OCI-LY7 (cell line): ENCODE measurements at regions not wholly inside any gene's neighbourhood (a gene's known extent, or its start where the extent isn't known, plus 50 kb on each side); places are given as distances from the start of the nearest gene placed in this dataset.

Experiments used
- EZH2phosphoT487 ChIP-seq: fragments of 200-600 bp; sonication (generic); IDR thresholded peaks from 2 replicates; pipeline ENCODE4 v1.6.1; 2018; ENCODE audit warnings: low read depth, borderline replicate concordance, mild to moderate bottlenecking, mixed run types, antibody characterized with exemption, low read length, moderate library complexity, mixed read lengths
- TF ChIP-seq, protein P1 (sequence below): fragments of 200-600 bp; sonication (generic); conservative IDR thresholded peaks from 2 replicates; pipeline ENCODE4 v1.5.1; 2014; ENCODE audit warnings: mild to moderate bottlenecking, antibody characterized with exemption, low read length, moderate library complexity, mixed read lengths

DNA sequence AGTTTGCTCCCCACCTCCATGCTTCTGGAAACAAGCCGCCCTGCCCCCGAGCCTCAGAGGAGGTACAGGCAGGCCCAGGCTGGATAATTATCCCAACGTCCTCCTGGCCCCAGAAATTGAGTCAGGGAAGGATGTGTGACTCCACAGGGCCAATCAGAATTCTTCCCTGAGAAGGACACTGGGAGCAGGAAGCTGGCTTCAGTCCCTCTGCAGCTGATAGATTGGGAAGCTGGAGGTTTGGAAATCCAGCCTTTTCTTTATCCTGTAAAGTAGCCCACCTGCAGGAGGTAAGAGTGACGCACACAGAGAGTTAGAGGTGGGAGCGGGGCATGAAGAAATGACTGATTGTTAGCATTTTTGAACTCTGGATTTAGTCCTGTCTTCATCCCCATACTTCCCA is 97.5 kb upstream of the CD82 start:
- TF ChIP-seq, protein P1, sequence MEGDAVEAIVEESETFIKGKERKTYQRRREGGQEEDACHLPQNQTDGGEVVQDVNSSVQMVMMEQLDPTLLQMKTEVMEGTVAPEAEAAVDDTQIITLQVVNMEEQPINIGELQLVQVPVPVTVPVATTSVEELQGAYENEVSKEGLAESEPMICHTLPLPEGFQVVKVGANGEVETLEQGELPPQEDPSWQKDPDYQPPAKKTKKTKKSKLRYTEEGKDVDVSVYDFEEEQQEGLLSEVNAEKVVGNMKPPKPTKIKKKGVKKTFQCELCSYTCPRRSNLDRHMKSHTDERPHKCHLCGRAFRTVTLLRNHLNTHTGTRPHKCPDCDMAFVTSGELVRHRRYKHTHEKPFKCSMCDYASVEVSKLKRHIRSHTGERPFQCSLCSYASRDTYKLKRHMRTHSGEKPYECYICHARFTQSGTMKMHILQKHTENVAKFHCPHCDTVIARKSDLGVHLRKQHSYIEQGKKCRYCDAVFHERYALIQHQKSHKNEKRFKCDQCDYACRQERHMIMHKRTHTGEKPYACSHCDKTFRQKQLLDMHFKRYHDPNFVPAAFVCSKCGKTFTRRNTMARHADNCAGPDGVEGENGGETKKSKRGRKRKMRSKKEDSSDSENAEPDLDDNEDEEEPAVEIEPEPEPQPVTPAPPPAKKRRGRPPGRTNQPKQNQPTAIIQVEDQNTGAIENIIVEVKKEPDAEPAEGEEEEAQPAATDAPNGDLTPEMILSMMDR = no peak
- no peak for TF ChIP-seq EZH2phosphoT487
